ENCODE measurements at regions not wholly inside any gene's neighbourhood (a gene's known extent, or its start where the extent isn't known, plus 50 kb on each side); places are given as distances from the start of the nearest gene placed in this dataset.

- DNase-seq (ENCODE audit: low spot score, unreplicated experiment) = no peak
- no peaks in the 10 kb centered on the region for H3K36me3 Mint-ChIP-seq (ENCODE audit: insufficient read depth)
- no peak overlapping the region for H3K27ac Mint-ChIP-seq
- H3K9me3 Mint-ChIP-seq (ENCODE audit: low read depth) = peaks cover 5% of the 10 kb centered on the region
- no peak for TF ChIP-seq CTCF (IDR thresholded peaks at IDR 0.05; ENCODE audit: unreplicated experiment)
- H3K27me3 Mint-ChIP-seq = peaks cover 2% of the 10 kb centered on the region
- no peaks in the 10 kb centered on the region for H3K4me1 Mint-ChIP-seq (ENCODE audit: low read depth)
- H3K4me3 Mint-ChIP-seq (ENCODE audit: low read depth) = no peak overlapping the region
These were observed 81.7 kb upstream of the PDE10A start for GRCh38 chr6:165744555-165745228.

- H3K27me3 Mint-ChIP-seq = peaks cover 2% of the 10 kb centered on the region
These were observed 80.4 kb upstream of the PDE10A start for GRCh38 chr6:165743366-165743898.

GRCh38 chr6:165742047-165742446, 79.0 kb upstream of the PDE10A start:
- Mint-ChIP-seq H3K4me3 (ENCODE audit: low read depth) (no peak overlapping the region), H3K9me3 (ENCODE audit: low read depth) (peaks cover 5% of the 10 kb centered on the region), H3K36me3 (ENCODE audit: insufficient read depth) (peaks cover 1% of the 10 kb centered on the region), H3K27me3 (no peaks in the 10 kb centered on the region), H3K4me1 (ENCODE audit: low read depth) (no peaks in the 10 kb centered on the region), H3K27ac (no peak overlapping the region)
- no peak for DNase-seq (ENCODE audit: low spot score, unreplicated experiment)
- TF ChIP-seq CTCF (IDR thresholded peaks at IDR 0.05; ENCODE audit: unreplicated experiment) = no peak

More at GRCh38 chr6:165743366-165743898, 80.4 kb upstream of the PDE10A start:
- DNase-seq (ENCODE audit: low spot score, unreplicated experiment) = no peak
- Mint-ChIP-seq H3K4me1 (ENCODE audit: low read depth) (no peaks in the 10 kb centered on the region), H3K36me3 (ENCODE audit: insufficient read depth) (no peaks in the 10 kb centered on the region), H3K27ac (no peak overlapping the region), H3K4me3 (ENCODE audit: low read depth) (no peak overlapping the region), H3K9me3 (ENCODE audit: low read depth) (no peaks in the 10 kb centered on the region)
- TF ChIP-seq CTCF (IDR thresholded peaks at IDR 0.05; ENCODE audit: unreplicated experiment) = no peak

GRCh38 chr6:165737396-165737795, 74.4 kb upstream of the PDE10A start:
- Mint-ChIP-seq H3K27ac (no peak overlapping the region), H3K9me3 (ENCODE audit: low read depth) (peaks cover 11% of the 10 kb centered on the region), H3K4me3 (ENCODE audit: low read depth) (no peak overlapping the region), H3K27me3 (peaks cover 3% of the 10 kb centered on the region), H3K36me3 (ENCODE audit: insufficient read depth) (peaks cover 1% of the 10 kb centered on the region), H3K4me1 (ENCODE audit: low read depth) (no peaks in the 10 kb centered on the region)
- DNase-seq (ENCODE audit: low spot score, unreplicated experiment) = no peak
- TF ChIP-seq CTCF (IDR thresholded peaks at IDR 0.05; ENCODE audit: unreplicated experiment) = no peak

GRCh38 chr6:165735065-165735464, 72.0 kb upstream of the PDE10A start:
- H3K4me3 Mint-ChIP-seq (ENCODE audit: low read depth) = no peak overlapping the region
- H3K9me3 Mint-ChIP-seq (ENCODE audit: low read depth) = peaks cover 11% of the 10 kb centered on the region
- H3K27me3 Mint-ChIP-seq = peaks cover 11% of the 10 kb centered on the region
- H3K36me3 Mint-ChIP-seq (ENCODE audit: insufficient read depth) = peaks cover 1% of the 10 kb centered on the region
- no peak overlapping the region for H3K27ac Mint-ChIP-seq
- DNase-seq (ENCODE audit: low spot score, unreplicated experiment) = no peak
- TF ChIP-seq CTCF (IDR thresholded peaks at IDR 0.05; ENCODE audit: unreplicated experiment) = no peak
- no peaks in the 10 kb centered on the region for H3K4me1 Mint-ChIP-seq (ENCODE audit: low read depth)
